ENCODE measurements at regions not wholly inside any gene's neighbourhood (a gene's known extent, or its start where the extent isn't known, plus 50 kb on each side); places are given as distances from the start of the nearest gene placed in this dataset.

- TF ChIP-seq EZH2 (IDR thresholded peaks at IDR 0.05; ENCODE audit: borderline replicate concordance, low read depth, low read length, poor library complexity, severe bottlenecking) (no peak), CTCF (conservative IDR thresholded peaks at IDR 0.05; ENCODE audit: low read depth, low read length) (no peak)
Measured at GRCh38 chr18:29871246-29871645, 1171.3 kb downstream of the DSC3 start.

All from A673 (cell line).